ENCODE measurements at regions not wholly inside any gene's neighbourhood (a gene's known extent, or its start where the extent isn't known, plus 50 kb on each side); places are given as distances from the start of the nearest gene placed in this dataset.

DNA sequence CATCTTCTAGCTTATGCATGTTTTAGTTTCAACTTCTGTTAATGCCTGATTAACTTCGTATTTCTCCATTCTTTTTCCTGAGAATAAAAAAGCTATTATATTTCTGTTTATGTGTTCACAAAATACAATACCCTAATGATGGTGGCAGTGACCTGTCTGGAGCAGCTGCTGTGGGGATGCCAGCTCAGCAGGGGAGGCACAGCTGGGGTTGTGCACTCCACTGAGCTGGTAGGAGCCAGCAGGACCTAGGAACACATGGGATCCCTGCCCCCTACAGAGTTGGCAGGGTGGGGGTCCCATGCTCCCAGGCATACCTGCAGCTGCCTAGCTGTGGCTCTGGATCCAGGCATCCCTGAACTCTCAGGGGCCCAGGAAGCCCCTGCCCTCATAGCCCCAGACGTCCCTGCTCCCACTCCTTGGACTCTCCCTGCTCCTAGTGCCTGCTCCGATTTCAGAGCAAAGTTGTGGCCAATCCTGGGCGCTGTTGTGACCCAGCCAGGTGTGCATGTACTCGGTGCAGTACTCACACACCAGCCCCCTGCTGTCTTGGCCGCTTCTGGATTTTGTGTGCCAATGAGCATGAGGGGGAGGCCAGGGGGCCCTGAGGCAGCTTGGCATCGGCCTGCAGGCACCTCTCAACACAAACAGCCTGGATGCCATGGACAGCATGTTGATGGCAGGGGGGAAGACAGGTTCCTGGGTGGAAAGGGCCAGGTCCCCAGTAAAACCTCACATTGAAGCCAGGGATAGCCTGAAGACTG is 546.0 kb downstream of the ZNF804A start:
- no peak for TF ChIP-seq POLR2A (IDR thresholded peaks at IDR 0.05; ENCODE audit: low read depth, low read length)
- FAIRE-seq = no peak
- DNase-seq (ENCODE audit: insufficient read length, low spot score) = no peak

DNA sequence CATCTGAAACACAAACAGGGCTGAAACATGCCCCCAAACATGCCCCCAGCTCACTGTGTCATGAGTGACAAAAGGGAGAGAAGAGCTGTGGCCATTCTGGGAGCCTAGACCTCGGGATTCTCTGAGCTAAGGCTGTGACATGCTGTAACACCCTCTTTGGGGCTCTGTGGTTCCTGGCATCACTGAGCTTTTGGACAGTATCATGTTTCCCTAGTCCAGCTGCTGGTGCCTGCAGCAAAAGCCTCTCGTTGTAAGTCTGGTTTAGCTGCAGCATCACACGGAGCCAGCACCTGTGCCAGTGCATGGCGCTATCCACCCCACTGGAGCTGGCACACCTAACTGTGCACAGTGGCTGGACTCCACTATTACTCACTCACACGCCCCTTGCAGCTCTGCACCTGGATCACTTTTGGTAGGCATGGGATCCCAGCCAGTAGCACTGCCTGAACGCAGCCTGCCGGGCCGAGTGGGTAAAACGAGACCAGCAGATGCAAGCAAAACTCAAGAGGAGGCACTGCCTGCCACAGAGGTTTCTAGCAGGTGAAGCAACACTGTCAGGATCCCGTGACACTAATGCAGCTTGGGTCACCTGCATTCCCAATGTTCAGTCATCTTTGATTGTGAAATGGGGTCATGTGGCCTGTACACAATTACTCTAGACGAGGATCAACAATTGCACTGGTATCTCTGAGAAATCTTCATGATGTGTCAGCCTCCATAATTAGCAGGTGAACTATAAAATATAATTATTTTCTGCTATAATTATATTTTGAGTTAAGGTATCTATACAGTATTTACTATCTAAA is 547.2 kb downstream of the ZNF804A start:
- no peak for FAIRE-seq
- no peak for DNase-seq (ENCODE audit: insufficient read length, low spot score)
- TF ChIP-seq POU2F2 (IDR thresholded peaks at IDR 0.05; ENCODE audit: low read depth, low read length) = no peak
- TF ChIP-seq PAX5 (IDR thresholded peaks at IDR 0.05; ENCODE audit: insufficient read depth, low read length, severe bottlenecking) = no peak
- no peak for TF ChIP-seq POLR2A (IDR thresholded peaks at IDR 0.05; ENCODE audit: low read depth, low read length)
- TF ChIP-seq POLR2AphosphoS5 (IDR thresholded peaks at IDR 0.05; ENCODE audit: low read depth, low read length) = no peak
- no peak for TF ChIP-seq SPI1 (IDR thresholded peaks at IDR 0.05; ENCODE audit: low read depth, low read length)
- TF ChIP-seq TAF1 (IDR thresholded peaks at IDR 0.05; ENCODE audit: low read depth, low read length) = no peak

DNA sequence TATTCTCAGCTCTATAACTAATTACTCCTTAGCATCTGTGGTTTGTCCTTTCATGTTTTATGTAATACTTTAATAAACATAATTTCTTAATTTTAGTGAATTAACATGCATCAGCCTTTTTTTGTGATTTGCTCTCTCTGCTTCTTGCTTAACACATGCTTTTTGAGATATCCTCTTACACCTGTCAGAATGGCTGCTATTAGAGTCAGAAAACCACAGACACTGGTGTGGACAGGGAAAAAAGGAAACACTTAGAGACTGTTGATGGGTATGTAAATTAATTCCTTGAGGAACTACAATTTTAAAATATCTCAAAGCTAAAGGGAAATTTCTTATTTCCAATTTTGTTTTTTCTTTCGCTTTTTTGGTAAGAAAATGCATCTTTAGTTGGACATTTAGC is 549.0 kb downstream of the ZNF804A start:
- no peak for DNase-seq (ENCODE audit: insufficient read length, low spot score)
- no peak for FAIRE-seq
- TF ChIP-seq POLR2A (IDR thresholded peaks at IDR 0.05; ENCODE audit: low read depth, low read length) (no peak), PAX5 (IDR thresholded peaks at IDR 0.05; ENCODE audit: insufficient read depth, low read length, severe bottlenecking) (no peak), POLR2AphosphoS5 (IDR thresholded peaks at IDR 0.05; ENCODE audit: low read depth, low read length) (no peak), POU2F2 (IDR thresholded peaks at IDR 0.05; ENCODE audit: low read depth, low read length) (no peak), SPI1 (IDR thresholded peaks at IDR 0.05; ENCODE audit: low read depth, low read length) (no peak), TAF1 (IDR thresholded peaks at IDR 0.05; ENCODE audit: low read depth, low read length) (no peak)

DNA sequence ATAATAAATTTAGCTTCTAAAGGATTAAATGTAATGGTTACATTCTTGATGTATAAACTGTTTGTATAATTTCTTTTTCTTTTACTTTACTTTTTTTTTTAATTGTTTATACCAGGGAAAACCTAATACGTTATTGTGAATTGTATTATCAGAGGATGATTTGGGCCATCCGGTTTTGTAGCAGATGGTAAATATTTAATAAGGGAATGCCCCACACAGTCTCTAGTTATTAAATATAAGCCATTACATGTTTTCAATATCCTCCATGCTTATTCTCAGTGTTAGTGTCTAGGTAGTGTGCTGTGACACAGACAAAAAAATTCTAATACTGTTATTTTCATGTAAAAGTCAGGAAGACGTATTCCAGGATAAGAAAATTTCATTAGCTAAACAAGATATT is 553.9 kb downstream of the ZNF804A start:
- no peak for DNase-seq (ENCODE audit: insufficient read length, low spot score)
- FAIRE-seq = no peak
- no peak for TF ChIP-seq POLR2AphosphoS5 (IDR thresholded peaks at IDR 0.05; ENCODE audit: low read depth, low read length)
- TF ChIP-seq PAX5 (IDR thresholded peaks at IDR 0.05; ENCODE audit: insufficient read depth, low read length, severe bottlenecking) = no peak
- TF ChIP-seq POLR2A (IDR thresholded peaks at IDR 0.05; ENCODE audit: low read depth, low read length) = no peak

DNA sequence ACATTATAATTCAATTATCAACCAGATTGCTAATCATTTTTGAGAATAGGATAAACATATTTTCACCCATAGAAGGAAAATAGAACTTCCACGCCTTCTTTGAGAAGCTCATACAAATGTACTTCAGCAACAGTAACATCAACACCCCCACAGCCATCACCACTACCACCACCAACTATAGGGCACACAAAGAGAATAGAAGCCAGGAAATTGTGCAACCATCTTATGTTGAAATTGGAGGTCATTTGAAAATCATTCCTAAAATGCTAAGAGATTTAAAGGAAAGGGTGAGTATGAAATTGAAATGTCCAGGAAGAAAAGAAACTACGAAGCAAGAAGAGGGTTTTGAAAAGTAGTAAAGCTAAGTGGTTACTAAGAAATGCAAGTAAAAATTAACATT is 563.4 kb downstream of the ZNF804A start:
- TF ChIP-seq POU2F2 (IDR thresholded peaks at IDR 0.05; ENCODE audit: low read depth, low read length) (no peak), PAX5 (IDR thresholded peaks at IDR 0.05; ENCODE audit: insufficient read depth, low read length, severe bottlenecking) (no peak), TAF1 (IDR thresholded peaks at IDR 0.05; ENCODE audit: low read depth, low read length) (no peak), POLR2AphosphoS5 (IDR thresholded peaks at IDR 0.05; ENCODE audit: low read depth, low read length) (no peak), POLR2A (IDR thresholded peaks at IDR 0.05; ENCODE audit: low read depth, low read length) (no peak), SPI1 (IDR thresholded peaks at IDR 0.05; ENCODE audit: low read depth, low read length) (no peak)
- DNase-seq (ENCODE audit: insufficient read length, low spot score) = no peak

DNA sequence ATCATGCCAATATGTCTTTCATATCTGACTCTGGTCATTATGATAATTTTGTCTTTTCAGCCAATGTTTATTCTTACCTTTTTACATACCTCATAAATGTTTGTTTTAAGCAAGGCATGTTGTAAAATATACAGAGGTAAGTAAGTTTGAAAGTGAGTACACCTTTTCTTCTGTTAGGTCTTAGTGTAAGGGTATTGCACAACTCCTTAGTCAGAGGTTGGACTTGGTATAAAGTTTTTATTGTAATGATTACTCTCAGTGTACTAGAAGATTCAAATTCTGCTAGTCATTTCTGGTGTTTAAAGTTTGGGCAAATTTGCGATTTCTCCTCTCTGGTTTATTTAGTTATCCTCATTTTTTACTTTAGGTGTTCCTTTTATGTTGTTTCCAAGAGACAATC is 564.3 kb upstream of the FSIP2 start:
- TF ChIP-seq TAF1 (IDR thresholded peaks at IDR 0.05; ENCODE audit: low read depth, low read length) (no peak), POLR2AphosphoS5 (IDR thresholded peaks at IDR 0.05; ENCODE audit: low read depth, low read length) (no peak), POU2F2 (IDR thresholded peaks at IDR 0.05; ENCODE audit: low read depth, low read length) (no peak), POLR2A (IDR thresholded peaks at IDR 0.05; ENCODE audit: low read depth, low read length) (no peak), SPI1 (IDR thresholded peaks at IDR 0.05; ENCODE audit: low read depth, low read length) (no peak), PAX5 (IDR thresholded peaks at IDR 0.05; ENCODE audit: insufficient read depth, low read length, severe bottlenecking) (no peak)
- DNase-seq (ENCODE audit: insufficient read length, low spot score) = no peak
- no peak for FAIRE-seq

More for the DNA sequence above, 563.4 kb downstream of the ZNF804A start:
- FAIRE-seq = no peak

DNA sequence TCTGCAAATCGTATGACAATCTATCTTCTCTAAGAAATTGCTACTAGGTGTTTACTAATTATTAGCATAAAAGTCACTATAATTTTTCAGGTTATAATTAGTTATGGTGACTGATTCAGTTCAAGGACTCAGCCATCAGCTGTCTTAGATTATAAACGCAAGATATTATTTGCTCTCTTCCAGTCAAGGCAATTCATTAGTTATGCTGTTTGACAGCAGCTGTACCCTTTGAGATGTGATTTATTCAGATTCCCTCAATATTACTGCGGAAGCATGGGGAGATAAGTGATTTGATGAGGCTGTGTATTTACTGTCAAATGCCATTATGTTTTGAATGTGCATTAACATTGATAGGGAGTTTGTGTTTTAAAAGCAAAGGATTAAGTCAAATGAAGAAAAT is 558.9 kb upstream of the FSIP2 start:
- no peak for FAIRE-seq
- no peak for TF ChIP-seq POLR2A (IDR thresholded peaks at IDR 0.05; ENCODE audit: low read depth, low read length)
- TF ChIP-seq SPI1 (IDR thresholded peaks at IDR 0.05; ENCODE audit: low read depth, low read length) = no peak
- TF ChIP-seq POLR2AphosphoS5 (IDR thresholded peaks at IDR 0.05; ENCODE audit: low read depth, low read length) = no peak
- TF ChIP-seq POU2F2 (IDR thresholded peaks at IDR 0.05; ENCODE audit: low read depth, low read length) = no peak
- TF ChIP-seq PAX5 (IDR thresholded peaks at IDR 0.05; ENCODE audit: insufficient read depth, low read length, severe bottlenecking) = no peak
- TF ChIP-seq TAF1 (IDR thresholded peaks at IDR 0.05; ENCODE audit: low read depth, low read length) = no peak
- no peak for DNase-seq (ENCODE audit: insufficient read length, low spot score)

DNA sequence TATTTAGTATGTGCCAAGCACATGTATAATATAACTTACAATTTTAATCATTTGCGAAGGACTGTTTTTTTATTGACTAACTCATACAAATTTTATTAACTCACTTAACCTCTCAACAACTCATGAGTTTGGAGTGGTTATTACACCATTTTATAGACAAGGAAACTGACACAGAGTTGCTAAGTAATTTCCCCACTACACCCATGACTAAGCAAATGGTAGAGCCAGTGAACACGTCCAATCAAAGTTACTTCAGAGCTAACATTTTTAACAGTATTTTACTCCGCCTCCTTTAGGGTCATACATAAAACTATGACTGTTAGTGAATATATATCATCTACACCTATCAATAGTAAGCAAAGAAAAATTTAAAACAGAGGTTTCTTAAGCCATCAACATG is 556.7 kb upstream of the FSIP2 start:
- DNase-seq (ENCODE audit: insufficient read length, low spot score) (no peak), FAIRE-seq (no peak)
- TF ChIP-seq PAX5 (IDR thresholded peaks at IDR 0.05; ENCODE audit: insufficient read depth, low read length, severe bottlenecking) = no peak

DNA sequence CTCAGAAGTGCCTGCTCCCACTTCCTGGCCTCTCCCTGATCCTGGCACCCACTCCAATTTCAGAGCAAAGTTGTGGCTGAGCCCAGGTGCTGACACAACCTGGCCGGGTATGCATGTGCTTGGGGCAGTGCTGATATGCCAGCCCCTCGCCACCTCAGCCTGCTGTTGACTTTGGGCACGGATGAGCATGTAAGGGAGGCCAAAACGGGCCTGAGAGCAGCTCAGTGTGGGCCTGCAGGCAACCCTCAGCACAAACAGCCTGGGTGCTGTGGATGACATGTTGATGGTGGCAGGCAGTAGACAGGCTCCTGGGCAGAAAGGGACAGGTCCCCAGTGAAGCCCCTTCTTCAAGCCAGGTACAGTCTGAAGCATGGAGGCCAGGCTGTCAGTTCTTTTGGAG is 553.6 kb upstream of the FSIP2 start:
- TF ChIP-seq SPI1 (IDR thresholded peaks at IDR 0.05; ENCODE audit: low read depth, low read length) = no peak
- TF ChIP-seq POLR2A (IDR thresholded peaks at IDR 0.05; ENCODE audit: low read depth, low read length) = no peak
- TF ChIP-seq PAX5 (IDR thresholded peaks at IDR 0.05; ENCODE audit: insufficient read depth, low read length, severe bottlenecking) = no peak
- no peak for TF ChIP-seq POLR2AphosphoS5 (IDR thresholded peaks at IDR 0.05; ENCODE audit: low read depth, low read length)
- TF ChIP-seq TAF1 (IDR thresholded peaks at IDR 0.05; ENCODE audit: low read depth, low read length) = no peak
- TF ChIP-seq POU2F2 (IDR thresholded peaks at IDR 0.05; ENCODE audit: low read depth, low read length) = no peak
- no peak for FAIRE-seq

DNA sequence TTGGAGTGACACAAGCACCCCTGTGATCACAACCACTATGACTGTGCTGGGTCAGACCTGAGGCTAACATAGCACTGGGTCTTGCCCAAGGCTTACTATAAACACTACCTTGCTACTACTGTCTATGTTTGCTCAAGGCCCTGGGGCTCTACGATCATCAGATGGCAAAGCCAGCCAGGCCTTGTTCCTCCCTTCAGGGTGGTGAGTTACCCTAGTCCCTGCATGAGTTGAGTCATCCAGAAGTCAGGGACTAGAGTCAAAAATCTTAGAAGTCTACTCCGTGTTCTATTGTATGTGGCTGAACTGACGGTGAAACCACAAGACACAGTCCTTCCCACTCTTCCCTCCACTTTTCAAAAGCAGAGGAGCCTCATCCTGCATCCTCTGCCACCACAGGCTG is 551.2 kb upstream of the FSIP2 start:
- TF ChIP-seq SPI1 (IDR thresholded peaks at IDR 0.05; ENCODE audit: low read depth, low read length) (no peak), POU2F2 (IDR thresholded peaks at IDR 0.05; ENCODE audit: low read depth, low read length) (no peak), PAX5 (IDR thresholded peaks at IDR 0.05; ENCODE audit: insufficient read depth, low read length, severe bottlenecking) (no peak), TAF1 (IDR thresholded peaks at IDR 0.05; ENCODE audit: low read depth, low read length) (no peak), POLR2AphosphoS5 (IDR thresholded peaks at IDR 0.05; ENCODE audit: low read depth, low read length) (no peak), POLR2A (IDR thresholded peaks at IDR 0.05; ENCODE audit: low read depth, low read length) (no peak)
- FAIRE-seq (no peak), DNase-seq (ENCODE audit: insufficient read length, low spot score) (no peak)

More for the DNA sequence above, 553.6 kb upstream of the FSIP2 start:
- DNase-seq (ENCODE audit: insufficient read length, low spot score) = no peak

Data from GM12891 (cell line).